ENCODE measurements at regions not wholly inside any gene's neighbourhood (a gene's known extent, or its start where the extent isn't known, plus 50 kb on each side); places are given as distances from the start of the nearest gene placed in this dataset.
A peak's percentile ranks its signal among the peaks of the same experiment; 100 is the strongest.

GRCh38 chr14:53509276-53510244 is 356.4 kb upstream of the DDHD1 start:
- Histone ChIP-seq H3K4me3 (no peak overlapping the region), H3K27ac (peak overlapping the region in 18 of 21 experiments; percentile 1 to 74 (median 47))

- Histone ChIP-seq H3K4me3 (no peak overlapping the region), H3K27ac (no peak overlapping the region)
Measured at GRCh38 chr14:53501361-53502211, 348.5 kb upstream of the DDHD1 start.

- Histone ChIP-seq H3K4me3 (no peak overlapping the region), H3K27ac (no peak overlapping the region)
Measured at GRCh38 chr14:53500191-53500590, 347.1 kb upstream of the DDHD1 start.

- H3K4me3 ChIP-seq, result no peak overlapping the region
- no peak overlapping the region for H3K27ac ChIP-seq
Measured at GRCh38 chr14:53496668-53497067, 343.5 kb upstream of the DDHD1 start.

- no peak overlapping the region for H3K27ac ChIP-seq
- no peak overlapping the region for H3K4me3 ChIP-seq
Measured at GRCh38 chr14:53495846-53496343, 342.8 kb upstream of the DDHD1 start.

- Histone ChIP-seq H3K27ac (no peak overlapping the region), H3K4me3 (no peak overlapping the region)
Measured at GRCh38 chr14:53494587-53494986, 341.5 kb upstream of the DDHD1 start.

GRCh38 chr14:53493860-53494259 is 340.7 kb upstream of the DDHD1 start:
- H3K27ac ChIP-seq, result peak overlapping the region in 2 of 21 experiments; percentile 21 to 55
- H3K4me3 ChIP-seq, result no peak overlapping the region

GRCh38 chr14:53493320-53493719 is 340.2 kb upstream of the DDHD1 start:
- peak overlapping the region in 1 of 21 experiments; percentile 21 for H3K27ac ChIP-seq
- no peak overlapping the region for H3K4me3 ChIP-seq

GRCh38 chr14:53491884-53492277 is 338.8 kb upstream of the DDHD1 start:
- Histone ChIP-seq H3K27ac (peak overlapping the region in 1 of 21 experiments; percentile 22), H3K4me3 (no peak overlapping the region)

GRCh38 chr14:53491256-53491883 is 338.2 kb upstream of the DDHD1 start:
- peak overlapping the region in 1 of 21 experiments; percentile 22 for H3K27ac ChIP-seq
- H3K4me3 ChIP-seq, result no peak overlapping the region

- H3K27ac ChIP-seq, result no peak overlapping the region
Measured at GRCh38 chr14:53478174-53478573, 325.1 kb upstream of the DDHD1 start.

GRCh38 chr14:53473480-53473879 is 320.4 kb upstream of the DDHD1 start:
- H3K27ac ChIP-seq, result no peak overlapping the region
- H3K4me3 ChIP-seq, result no peak overlapping the region

More at GRCh38 chr14:53478174-53478573, 325.1 kb upstream of the DDHD1 start:
- no peak overlapping the region for H3K4me3 ChIP-seq

- no peak overlapping the region for H3K4me3 ChIP-seq
- H3K27ac ChIP-seq, result no peak overlapping the region
Measured at GRCh38 chr14:53472306-53472705, 319.2 kb upstream of the DDHD1 start.

- H3K4me3 ChIP-seq, result no peak overlapping the region
- H3K27ac ChIP-seq, result no peak overlapping the region
Measured at GRCh38 chr14:53470351-53471043, 317.4 kb upstream of the DDHD1 start.

GRCh38 chr14:53468876-53469275 is 315.8 kb upstream of the DDHD1 start:
- Histone ChIP-seq H3K4me3 (no peak overlapping the region), H3K27ac (no peak overlapping the region)

GRCh38 chr14:53464376-53464775 is 311.3 kb upstream of the DDHD1 start:
- no peak overlapping the region for H3K4me3 ChIP-seq
- no peak overlapping the region for H3K27ac ChIP-seq

GRCh38 chr14:53462931-53463778 is 310.0 kb upstream of the DDHD1 start:
- Histone ChIP-seq H3K27ac (no peak overlapping the region), H3K4me3 (no peak overlapping the region)

- H3K4me3 ChIP-seq, result no peak overlapping the region
- no peak overlapping the region for H3K27ac ChIP-seq
Measured at GRCh38 chr14:53461858-53462257, 308.7 kb upstream of the DDHD1 start.

All from skin epidermis (tissue), 12 donors.